ENCODE measurements at regions not wholly inside any gene's neighbourhood (a gene's known extent, or its start where the extent isn't known, plus 50 kb on each side); places are given as distances from the start of the nearest gene placed in this dataset.
A peak's percentile ranks its signal among the peaks of the same experiment; 100 is the strongest.

DNA sequence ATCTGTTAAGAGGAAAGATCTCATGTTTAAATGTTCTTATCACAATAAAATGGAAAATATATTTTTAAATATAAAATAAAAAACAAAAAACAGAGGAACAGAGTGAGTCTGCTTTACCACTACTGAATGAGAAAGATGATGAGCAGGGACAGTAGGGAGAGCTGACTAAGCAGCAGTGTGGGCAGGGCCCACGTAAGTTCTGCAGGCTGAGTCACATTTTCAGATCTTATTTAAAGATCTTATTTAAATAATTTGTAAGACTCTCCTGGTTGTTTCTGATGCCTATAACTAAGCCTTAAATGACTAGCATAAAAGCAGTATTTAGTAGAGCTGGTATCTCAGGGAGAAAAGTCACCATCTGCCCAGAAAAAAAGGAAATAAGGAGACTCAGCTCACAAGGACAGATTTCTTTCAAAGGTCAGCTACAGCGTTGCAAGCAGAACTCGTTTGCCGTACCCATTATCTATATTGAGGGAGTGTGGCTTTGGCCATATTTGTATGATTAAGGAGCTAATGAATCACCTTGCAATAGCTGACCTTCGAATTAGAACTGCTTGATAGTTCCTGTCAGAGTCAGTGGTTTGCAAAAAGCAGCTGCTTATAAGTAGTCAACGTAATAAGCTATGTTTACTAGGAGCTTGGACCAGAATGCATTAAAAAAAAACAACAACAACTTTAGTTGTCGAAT lies 322.1 kb upstream of the CHAC2 start:
- DNase-seq: no peak

GRCh38 chr2:53442783-53443182 lies 324.8 kb upstream of the CHAC2 start:
- DNase-seq: no peak

- no peak for DNase-seq
Measured at GRCh38 chr2:53442093-53442492, 325.5 kb upstream of the CHAC2 start.

DNA sequence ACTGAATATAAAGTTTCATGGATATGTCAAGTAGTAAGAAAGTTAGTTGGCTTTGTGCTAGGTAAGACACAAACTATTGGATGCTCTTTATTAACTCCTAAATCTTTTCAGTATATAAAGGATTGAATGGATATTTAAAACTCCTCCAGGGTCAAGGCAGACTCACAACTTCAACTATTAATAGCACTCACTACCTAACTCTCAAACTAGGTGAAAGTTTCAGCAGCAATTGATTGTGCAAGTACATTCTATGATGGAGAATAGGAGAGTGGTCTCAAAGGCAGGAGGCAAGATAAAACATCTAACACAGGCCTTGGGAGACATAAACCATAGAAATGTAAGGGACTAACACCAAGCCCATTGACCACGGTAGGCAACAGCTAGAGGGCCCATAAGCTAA lies 328.9 kb upstream of the CHAC2 start:
- no peak for DNase-seq

DNA sequence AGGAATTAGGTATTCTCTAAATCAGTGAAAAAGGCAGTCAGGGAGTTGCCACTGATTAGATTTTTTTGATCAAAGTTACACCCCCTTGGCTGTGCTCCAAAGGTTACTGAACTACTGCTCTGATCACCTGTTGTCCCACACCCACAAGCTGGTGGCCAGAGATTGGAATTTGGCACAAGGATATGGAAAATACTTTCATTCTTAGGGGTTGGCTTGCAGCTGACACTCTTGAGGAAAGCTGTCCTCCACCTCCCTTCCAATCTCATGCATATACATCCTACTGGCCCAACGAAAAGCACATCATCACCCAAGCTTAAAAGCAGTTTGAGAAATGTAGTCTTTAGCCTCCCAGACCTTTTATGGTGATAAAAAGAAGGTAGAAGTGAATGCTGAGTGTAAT lies 329.5 kb upstream of the CHAC2 start:
- peak; percentile 7 for DNase-seq

- DNase-seq: no peak
Measured at GRCh38 chr2:53437371-53437770, 330.2 kb upstream of the CHAC2 start.

DNA sequence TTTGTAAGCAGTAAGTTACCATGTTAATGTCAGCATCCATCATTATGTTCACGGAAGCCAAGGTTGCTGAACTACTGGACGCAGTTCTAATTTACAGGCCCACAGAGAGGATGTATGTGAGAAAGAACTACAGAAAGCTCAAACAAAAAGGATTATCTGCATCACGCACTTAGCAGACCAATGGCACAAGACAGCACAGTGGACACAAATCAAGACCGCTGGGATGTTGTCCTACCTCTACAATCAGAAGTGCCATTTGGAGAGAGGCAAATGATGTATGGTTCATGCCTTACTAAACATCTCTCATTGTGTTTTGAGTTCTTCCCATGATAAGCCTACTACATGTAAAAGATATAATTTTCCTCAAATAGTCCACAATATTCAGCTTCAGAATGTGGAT lies 330.7 kb upstream of the CHAC2 start:
- no peak for DNase-seq

DNA sequence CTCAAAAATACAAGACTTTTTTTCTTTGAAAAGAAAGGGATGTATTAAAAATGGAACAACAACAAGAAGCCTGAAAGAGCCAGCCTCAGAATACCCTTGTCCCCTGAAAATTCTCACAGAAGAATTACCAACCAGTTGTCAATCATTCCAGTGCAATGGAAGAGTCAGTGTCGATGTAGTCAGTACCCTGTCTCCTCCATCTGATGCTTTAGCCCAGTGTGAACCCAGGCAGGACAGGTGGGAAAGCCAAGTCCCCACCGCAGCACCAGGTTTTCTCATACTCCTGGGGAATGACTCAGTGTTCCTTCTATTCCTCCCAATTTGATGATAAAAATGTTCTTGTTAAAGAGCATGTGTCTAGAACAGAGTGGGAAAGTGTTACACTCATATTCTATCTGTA lies 332.0 kb upstream of the CHAC2 start:
- DNase-seq: no peak

DNA sequence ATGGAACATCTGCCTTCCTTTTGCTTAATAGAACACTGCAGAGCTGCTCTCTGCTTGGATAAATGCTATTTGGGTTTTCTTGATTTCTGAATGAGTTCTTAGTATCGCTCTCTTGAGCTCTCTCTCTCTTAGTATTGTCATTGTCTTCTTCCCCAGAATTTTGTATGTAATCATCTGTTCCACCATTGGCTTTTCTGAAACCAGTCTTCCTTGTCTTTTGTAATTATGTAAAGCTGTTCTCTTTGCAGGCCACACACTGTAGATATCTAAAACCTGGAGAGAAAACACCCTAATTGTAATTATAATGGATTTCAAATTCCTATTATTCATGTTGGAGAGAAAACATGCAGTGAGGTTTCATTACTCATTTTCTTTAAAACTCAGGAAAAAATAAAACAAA lies 333.1 kb upstream of the CHAC2 start:
- no peak for DNase-seq

DNA sequence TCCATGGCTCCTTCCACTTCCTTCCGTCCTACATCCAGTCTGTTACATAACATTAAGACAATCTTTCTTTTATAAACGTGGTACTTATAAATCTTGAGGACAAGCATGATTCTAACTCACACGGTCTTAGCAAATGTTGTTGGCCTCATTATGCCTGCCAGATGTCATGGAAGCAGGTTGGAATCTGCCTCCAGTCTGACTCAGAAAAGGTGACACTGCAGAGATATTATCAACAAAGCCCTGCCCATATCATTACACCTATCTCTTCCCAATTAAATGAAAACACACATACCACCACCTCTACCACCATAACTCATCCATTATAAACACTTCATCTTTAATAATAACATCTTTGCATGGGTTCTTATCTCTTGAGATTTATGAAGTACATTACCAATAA lies 334.7 kb upstream of the CHAC2 start:
- DNase-seq: no peak

GRCh38 chr2:53429901-53430300 lies 337.7 kb upstream of the CHAC2 start:
- no peak for DNase-seq

GRCh38 chr2:53424902-53425301 lies 342.7 kb upstream of the CHAC2 start:
- DNase-seq: no peak

DNA sequence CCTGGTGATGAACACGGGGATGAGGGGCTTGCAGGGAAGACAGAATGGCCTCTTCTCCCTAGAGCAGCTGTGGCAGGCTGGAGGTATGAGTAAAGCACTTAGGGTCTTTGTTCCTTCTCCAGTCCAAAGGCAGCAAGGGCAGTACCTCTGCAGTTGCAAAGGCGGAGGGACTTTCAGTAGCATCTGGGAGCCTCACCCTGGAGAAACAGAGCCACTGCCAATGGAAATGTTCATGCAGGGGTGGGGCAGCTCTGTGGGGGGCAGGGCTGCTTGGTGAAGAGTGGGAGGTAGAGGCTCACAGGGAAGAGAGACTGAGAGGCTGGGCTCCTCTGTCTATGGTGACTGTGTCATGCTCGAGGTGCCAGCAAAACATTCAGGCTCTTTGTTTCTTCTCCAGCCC lies 344.1 kb upstream of the CHAC2 start:
- no peak for DNase-seq

DNA sequence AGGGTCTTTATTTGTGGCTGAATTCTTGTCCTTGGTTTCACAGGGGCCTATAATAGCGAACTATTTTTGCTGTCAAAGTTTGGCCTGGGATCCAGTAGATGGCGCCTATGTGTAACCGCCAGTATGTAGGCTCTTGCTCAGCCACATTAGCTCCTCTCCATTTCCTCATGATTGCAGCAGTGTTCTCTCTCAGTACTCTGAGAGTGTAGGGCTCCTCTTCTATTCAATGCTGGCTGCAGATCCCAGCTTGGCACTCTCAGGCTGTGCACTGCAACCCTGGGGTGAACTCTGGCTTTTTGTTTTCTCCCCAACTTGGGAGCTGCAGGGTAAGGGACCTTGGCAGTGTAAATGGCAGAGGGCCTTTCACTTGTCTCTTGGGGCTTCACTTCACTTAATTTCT lies 344.6 kb upstream of the CHAC2 start:
- no peak for DNase-seq

- DNase-seq: no peak
Measured at GRCh38 chr2:53417385-53417784, 350.2 kb upstream of the CHAC2 start.

DNA sequence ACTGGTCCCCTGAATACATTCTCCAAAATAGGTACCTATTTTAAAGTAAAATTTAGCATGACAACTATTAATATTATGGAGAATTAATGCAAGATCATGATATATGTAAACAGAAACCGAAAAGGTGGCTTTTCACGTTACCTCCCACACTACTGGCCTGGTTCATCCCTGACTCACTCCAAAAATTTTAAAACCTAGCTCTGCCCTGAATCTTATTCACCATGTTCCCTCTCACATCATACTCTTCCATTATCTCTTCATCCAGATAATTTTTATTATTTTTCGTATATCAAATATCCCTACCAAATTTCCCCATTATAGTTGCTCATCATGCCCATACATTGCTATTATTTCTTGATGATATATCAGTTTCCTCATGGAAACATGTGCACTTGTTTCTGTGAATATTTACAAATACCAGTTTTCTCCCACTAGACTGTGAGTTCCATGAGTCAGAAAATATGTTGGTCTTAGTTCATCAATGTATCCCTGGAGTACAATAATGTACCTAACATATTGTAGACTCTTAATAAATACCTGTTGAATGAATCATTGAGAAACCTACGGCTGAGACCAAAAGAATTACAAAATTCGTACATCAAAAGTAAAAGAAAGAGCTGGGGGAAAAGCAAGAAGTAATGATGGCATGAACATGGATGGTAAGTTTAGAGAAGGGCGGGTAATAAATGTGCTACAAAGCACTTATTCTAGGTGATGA lies 360.1 kb upstream of the CHAC2 start:
- DNase-seq: no peak

- DNase-seq: no peak
Measured at GRCh38 chr2:53403792-53404413, 363.7 kb upstream of the CHAC2 start.

DNA sequence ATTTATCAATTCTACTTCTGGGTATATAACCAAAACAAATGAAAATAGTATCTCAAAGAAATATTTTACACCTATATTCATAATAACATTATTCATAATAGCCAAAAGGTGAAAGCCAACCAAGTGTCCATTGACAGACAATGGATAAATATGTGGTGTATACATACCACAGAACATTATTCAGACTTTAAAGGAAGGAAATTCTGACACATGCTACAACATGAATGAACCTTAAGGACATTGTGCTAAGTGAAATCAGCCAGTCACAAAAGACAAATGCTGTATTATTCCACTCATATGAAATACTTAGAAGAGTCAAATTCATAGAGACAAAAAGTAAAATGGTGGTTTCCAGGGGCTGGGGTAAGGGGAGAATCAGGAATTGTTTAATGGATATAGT lies 370.5 kb upstream of the CHAC2 start:
- no peak for DNase-seq

DNA sequence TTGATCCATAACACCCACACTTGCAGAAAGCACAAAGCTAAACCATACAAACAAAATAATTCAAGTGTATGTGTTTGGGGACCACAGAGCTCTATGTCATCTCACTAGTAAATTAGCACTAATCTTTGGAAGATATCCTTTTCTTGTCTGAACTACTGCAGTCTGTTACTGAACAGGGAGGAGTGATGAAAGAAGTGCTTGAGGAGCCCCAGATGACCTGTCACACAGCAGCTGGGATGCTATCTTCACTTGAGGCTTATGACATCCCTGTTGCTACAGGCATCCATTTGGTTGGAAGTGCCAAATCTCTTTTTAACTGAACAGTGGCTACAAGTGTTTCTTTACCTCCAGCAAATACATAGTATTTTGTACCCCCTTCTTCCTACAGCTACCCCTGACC lies 386.3 kb upstream of the CHAC2 start:
- DNase-seq: no peak

GRCh38 chr2:53379547-53379946 lies 388.1 kb upstream of the CHAC2 start:
- no peak for DNase-seq

DNA sequence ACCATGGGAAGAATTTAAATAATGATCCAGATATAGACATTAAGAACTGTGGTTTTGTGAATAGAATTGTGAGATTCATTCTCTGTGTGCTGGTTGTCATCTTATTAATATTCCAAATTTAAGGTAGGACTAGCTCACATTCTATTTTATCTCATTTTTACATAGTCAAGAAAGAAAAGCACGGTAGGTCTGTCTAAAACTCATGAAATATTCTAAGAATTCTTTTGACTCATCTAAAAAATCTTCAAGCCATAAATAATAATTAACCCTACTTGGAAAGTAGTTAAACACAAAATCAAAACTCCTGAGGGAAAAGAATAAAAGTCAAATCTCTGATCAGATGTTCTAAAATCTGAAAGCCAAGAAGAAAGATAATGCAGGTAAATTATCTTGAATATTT lies 388.8 kb upstream of the CHAC2 start:
- DNase-seq: no peak

GRCh38 chr2:53373126-53373525 lies 394.5 kb upstream of the CHAC2 start:
- DNase-seq: no peak

DNA sequence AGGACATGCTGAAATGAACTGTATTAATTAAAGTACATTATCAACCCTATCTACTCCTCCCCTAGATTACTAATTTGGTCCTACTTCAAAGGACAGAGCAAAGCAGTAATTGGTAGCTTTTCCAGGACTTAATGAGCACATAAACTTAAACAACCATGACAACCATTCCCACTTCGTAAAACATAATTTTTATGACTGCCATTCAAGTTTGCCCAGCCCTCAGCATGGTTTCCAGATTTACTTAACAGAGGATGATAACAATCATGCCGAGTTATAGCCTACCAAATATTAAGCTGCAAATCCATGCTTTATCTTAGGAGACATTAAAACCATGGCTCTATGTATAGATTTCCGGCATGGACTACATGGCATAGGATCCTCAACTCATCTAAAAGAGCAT lies 401.1 kb upstream of the CHAC2 start:
- no peak for DNase-seq

- no peak for DNase-seq
Measured at GRCh38 chr2:53362934-53363333, 404.7 kb upstream of the CHAC2 start.

Measured in muscle of arm (tissue), 1 donor.